DMS 273 (cell line): ENCODE measurements at regions not wholly inside any gene's neighbourhood (a gene's known extent, or its start where the extent isn't known, plus 50 kb on each side); places are given as distances from the start of the nearest gene placed in this dataset.
"Not testable (repeated sequence)": the region's sequence is repeated elsewhere in the genome, so short reads cannot be mapped to it uniquely, and the experiment has no call there.

Source experiments
- DNase-seq: peaks from one replicate; lab custom pipeline; 2025; ENCODE audit not compliant: unreplicated experiment; lab: John Stamatoyannopoulos, UW

- no peak for DNase-seq
Measured at GRCh38 chr7:54888734-54889082, 129.7 kb upstream of the SEC61G start.

- no peak for DNase-seq
Measured at GRCh38 chr7:54897891-54898290, 120.9 kb upstream of the EGFR start.

DNA sequence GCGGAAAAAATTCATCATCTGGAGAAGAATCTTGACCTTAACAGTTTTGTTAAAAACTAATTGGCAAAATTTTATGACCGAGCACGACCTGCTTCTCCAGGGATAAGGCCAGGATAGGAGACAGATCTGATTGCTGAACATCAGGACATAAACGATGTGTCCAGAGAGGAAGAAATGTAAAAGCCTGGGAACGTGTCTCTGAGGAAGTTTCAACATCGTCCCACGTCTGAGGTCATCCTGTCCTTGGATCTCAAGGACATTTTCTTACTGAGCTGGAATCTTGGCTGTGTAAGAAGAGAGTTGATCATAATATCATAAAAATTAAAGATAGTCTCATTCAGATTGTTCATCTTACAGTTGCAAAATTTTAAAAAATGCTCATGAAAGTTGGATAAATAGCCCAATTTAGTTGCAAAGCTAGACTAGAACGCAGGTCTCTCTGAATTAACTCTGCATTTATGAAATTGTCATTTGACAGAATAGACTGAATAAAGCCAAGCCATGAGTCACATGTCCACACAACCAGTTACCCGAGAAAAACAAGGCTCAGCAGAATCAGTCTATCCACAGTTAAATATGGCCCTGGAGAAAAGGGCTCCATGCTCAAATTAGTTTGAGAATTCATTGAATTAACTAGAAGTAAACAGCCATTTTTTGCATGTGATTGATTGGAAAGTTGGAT, 120.0 kb upstream of the EGFR start:
- DNase-seq, result no peak

DNA sequence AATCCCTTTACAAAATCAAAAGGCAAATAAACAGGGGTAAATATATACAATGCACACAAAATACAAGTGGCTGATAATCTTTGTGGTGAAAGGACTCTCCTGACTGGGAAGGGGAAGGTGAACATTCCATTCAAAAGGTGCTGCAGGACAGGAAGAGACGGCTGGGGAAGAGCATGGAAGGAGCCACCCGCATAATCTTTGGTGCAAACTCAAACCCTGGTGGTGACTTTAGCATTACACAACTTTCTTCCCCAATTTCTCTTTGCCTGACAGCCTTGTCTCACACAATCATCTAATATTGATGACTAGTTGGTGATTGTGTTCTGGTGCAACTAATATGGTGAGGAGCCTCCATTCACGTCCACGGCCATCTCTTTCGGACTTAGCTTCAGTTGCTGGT, 117.0 kb upstream of the EGFR start:
- DNase-seq, result no peak

DNA sequence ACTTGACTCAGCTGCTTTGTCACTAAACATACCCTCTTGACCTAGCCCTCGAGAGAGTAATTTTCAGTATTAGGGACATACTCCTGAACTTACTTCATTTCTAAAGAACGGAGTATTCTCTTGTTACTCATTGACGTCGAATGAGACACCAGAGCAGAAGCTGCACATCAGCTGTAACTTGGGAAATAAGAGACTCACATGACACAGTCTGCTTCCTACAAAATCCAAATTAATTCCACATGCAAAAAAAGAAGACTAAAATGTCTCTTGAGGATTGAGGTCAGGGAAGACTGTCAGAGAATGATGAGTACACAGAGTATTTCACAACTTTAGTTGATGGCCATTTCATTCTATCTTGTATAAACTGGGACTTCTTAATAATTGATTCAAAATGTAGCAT, 114.7 kb upstream of the EGFR start:
- DNase-seq, result no peak

- DNase-seq, result no peak
Measured at GRCh38 chr7:54904986-54905385, 113.8 kb upstream of the EGFR start.

DNA sequence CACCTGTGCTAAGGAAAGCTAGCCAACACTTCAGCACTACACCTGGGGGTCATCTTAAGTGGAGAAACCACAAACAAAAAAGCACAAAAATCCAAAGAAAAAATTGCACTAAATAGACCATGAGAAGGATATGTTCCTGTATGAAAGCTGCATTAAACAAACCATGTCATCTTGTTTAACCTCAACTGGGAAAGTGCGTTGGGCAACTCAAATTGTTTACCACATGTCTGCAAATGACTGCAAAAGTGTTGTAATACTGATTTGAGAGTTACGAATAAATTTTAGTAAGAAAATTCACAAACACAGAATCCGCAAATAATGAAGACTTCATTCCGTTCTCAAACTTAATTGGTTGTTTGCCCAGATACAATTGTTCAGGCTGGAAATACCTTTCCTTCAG, 111.9 kb upstream of the EGFR start:
- no peak for DNase-seq

- DNase-seq, result no peak
Measured at GRCh38 chr7:54907981-54908380, 110.8 kb upstream of the EGFR start.

DNA sequence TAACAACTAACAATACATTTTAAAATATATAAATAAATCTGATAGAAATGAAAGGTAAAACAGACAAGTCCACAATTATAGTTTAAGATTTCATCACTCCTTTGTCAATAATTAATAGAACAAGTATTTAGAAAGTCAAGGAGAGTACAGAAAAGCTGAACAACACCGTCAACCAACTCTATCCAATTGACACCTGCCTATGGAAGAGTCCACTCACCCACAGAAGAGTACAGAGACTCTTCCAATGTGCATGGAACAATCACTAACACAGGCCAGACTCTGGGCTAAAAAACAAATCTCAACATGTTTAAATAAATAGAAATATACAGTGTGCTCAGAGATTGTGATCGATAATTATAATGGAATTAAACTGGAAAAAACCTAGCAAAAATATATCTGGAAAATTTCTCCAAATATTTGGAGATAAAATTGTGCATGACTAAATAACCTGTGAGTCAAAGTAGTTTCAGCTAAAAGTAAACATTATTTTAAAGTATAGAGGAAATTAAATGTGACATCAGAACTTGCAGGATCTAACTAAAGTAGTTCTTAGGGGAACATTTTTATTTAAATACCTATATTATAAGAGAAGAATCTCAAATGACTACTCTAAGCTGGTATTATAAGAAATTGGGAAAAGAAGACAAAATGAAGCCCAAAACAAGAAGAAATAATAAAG, 109.9 kb upstream of the EGFR start:
- DNase-seq, result no peak

GRCh38 chr7:54915870-54916598, 102.8 kb upstream of the EGFR start:
- no peak for DNase-seq

DNA sequence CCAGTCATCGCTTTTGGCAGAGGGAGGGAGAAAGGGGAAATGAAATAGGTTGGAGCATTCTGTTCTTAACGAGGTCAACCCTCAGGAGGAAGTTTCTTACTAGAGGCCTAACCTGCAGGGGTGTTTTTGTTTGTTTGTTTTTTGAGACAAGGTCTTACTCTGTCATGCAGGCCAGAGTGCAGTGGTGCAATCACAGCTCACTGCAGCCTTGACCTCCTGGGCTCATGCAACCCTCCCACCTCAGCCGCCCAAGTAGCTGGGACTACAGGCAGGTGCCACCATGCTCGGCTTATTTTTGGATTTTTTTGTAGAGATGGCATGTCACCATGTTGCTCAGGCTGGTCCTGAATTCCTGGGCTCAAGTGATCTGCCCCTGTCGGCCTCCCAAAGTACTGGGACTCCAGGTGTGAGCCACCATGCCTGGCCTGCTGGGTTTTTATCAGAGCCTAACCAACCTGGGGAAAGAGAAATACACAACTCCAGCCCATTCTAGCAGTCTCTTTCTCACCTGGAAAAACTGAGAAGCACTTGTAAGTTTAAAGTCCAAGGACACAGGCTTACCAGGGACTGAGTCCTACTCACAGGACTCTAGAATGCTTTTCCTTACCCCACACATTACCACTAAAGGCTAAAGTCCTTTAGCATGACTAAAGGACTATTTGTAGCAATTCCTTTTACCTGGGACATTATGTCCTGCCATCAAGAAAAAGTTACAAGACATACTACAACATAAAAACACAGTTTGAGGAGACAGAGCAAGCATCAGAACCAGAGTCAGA, 101.0 kb upstream of the EGFR start:
- no peak for DNase-seq

DNA sequence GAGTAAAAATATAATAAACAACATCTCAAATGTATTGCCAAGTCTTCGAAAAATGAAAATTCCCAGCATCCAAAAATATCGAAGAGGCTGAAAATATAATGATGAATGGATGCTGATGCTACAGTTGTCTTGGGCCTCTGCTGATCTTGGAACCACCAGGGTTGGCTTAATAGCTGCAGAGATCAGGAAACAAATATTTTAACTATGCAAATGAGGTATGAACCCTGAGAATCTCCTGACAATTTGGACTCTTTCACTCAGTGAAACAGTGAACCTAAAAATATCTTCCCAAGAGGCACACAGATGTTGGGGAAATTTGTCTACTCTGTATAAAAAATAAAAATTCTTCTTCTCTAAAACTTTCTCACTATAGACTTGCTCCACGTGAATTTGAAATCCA, 97.7 kb upstream of the EGFR start:
- DNase-seq, result no peak

- DNase-seq, result no peak
Measured at GRCh38 chr7:54931532-54931931, 87.3 kb upstream of the EGFR start.

DNA sequence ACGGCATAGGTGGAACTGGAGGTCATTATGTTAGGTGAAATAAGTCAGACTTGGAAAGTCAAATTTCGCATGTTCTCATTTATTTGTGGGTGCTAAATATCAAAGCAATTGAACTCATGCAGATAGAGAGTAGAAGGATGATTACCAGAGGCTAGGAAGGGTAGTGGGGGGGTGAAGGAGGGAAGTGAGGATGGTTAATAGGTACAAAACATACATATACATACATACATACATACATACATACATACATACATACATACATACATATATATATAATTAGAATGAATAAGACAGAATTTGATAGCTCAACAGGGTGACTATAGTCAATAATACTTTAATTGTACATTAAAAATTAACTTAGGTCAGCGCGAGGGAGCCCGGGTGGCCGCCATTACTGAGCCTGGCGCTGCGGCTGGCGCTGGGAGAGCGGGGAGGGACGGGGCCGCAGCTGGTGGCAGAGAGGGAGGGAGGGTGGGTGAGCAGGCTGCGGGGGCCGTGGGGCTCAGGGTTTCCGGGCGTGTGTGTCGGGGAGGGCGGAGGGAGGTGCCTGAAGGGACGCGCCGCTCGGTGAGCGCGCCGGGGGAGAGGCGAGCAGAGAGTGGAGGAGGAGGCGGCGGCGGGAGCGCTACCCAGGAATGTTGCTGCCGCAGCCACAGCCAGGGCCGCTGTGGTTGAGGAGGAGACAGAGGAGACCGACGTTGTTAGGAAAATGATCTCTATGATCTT, 85.8 kb upstream of the EGFR start:
- peak; percentile 89 for DNase-seq

DNA sequence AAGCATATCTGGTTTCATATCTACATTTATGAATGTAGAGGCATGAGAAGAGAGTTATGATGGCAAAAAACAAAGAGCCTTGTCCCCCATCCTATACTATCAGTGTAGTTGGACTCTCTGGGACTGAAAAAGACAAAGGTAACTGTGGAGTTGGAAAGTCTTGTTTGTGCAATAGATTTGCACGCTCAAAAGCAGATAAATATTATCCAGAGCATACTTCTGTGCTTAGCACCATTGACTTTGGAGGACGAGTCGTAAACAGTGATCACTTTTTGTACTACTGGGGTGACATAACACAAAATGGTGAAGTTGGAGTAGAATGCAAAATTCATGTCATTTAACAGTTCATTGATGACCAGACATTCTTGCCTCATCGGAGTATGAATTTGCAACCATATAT, 85.2 kb upstream of the EGFR start:
- no peak for DNase-seq

- DNase-seq, result no peak
Measured at GRCh38 chr7:54940748-54941147, 78.1 kb upstream of the EGFR start.

DNA sequence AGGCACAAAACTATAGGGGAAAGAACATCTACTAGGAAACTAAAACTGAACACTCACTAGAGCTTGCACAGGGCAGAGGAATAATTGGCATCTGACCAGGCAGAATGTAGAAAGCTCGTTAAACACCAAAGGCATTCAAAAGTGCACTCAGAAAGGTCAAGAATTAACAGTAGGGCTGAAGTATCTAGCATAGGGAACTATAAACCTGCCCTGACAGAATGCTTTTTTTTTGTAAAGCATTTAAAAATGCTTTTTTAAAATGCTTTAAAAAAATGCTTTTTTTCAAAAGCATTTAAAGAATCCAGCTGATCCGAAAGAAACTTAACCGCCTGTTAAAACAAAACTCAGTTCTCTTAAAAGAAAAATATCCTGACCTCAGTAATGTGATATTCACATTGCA, 74.6 kb upstream of the EGFR start:
- no peak for DNase-seq

DNA sequence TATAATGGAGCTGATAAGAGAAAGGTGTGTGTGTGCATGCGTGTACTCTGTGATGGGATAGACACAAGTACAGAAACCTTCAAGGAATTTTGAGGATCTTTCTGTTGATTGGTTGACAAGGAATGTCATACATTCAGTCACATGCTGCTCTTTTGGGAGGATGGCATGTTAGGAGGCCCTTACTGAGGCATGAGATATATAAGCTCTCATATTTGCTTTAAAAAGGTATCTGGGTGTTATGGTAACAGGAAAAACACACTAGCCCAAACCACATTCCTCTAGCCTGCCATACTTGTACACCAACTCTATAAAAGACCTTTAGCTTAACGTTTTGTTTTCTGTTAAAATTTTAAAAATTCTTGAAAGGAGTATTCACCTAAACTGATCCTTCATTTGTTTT, 72.5 kb upstream of the EGFR start:
- no peak for DNase-seq

DNA sequence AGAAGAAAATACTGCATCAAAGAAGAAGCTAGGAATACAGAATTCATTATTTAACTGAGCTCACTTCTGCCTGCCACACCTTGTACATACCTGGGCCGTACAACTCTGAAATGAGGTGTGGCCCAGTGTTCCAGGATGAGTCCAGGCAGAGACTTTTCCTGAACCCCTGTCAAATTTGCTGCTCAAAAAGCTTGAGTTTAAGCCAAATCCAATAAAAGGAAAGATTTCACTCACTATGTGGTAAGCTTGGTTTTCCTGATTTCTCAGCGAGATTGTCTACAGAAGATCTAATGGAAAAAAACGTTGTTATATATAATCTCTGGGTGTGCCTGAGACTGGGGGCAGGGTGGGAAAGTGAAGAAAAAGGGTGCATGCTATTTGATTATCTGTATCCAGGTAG, 72.1 kb upstream of the EGFR start:
- no peak for DNase-seq

DNA sequence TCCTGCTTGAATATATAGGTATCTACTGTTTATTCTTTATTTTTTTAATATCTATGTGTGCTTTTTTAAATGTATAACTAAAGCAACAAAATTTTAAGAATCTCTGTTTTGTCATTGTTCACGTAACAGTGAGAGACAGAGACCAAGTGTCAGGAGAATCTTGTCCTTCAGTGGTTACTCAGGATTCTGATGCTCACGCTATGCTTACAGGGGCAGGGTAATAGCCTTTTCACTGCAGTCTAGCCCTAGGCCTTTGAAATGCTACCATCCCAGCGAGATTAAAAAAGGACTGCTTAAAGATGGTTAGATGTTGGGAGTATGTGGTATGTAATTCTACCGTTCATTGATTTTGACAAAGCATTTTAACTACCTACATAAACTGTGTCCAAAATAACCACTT, 71.6 kb upstream of the EGFR start:
- no peak for DNase-seq

DNA sequence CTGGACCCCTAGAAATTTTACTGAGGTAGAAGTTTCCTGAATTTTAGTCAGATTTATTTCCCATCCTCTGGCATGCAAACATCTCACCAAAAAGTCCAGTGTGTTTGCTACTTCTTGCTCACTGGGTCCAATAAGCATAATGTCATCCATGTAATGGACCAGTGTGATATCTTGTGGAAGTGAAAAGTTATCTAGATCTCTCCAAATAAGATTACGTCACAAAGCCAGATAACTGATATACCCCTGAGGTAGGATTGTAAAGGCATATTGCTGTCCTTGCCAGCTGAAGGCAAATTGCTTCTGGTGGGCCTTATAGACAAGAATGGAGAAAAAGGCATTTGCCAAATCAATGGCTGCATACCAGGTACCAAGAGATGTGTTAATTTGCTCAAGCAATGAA, 69.3 kb upstream of the EGFR start:
- not testable (repeated sequence) for DNase-seq
